Keratinocyte (primary cell): ENCODE measurements at regions not wholly inside any gene's neighbourhood (a gene's known extent, or its start where the extent isn't known, plus 50 kb on each side); places are given as distances from the start of the nearest gene placed in this dataset.

Experiments
- DNase-seq: peaks from one replicate; pipeline ENCODE4 v3.0.0-alpha.2; 2011; ENCODE audit warnings: low read depth, missing footprints, low spot score
- FAIRE-seq: peaks from 2 replicates; lab custom pipeline; 2011; peaks lifted over from hg19 to GRCh38; lab: Jason Lieb, UNC
- H2AFZ ChIP-seq: 2 replicates; pipeline ENCODE4 v1.6.0; 2012; ENCODE audit warnings: low read length, control low read depth, inconsistent platforms; ENCODE audit not compliant: control insufficient read depth
- H3K27ac ChIP-seq: 2 replicates; pipeline ENCODE4 v1.5.1; 2011; ENCODE audit warnings: low read length; ENCODE audit not compliant: control insufficient read depth, insufficient read depth
- H3K27me3 ChIP-seq: 3 replicates; pipeline ENCODE4 v1.6.0; 2011; ENCODE audit warnings: low read length; ENCODE audit not compliant: control insufficient read depth, insufficient read depth; ENCODE audit errors: extremely low read depth
- H3K36me3 ChIP-seq, 2 experiments: 2 replicates in 1 of 2; 3 replicates in 1 of 2; pipeline ENCODE4 v1.5.1; 2011; ENCODE audit warnings: low read length in 2 of 2, mild to moderate bottlenecking in 1 of 2; ENCODE audit not compliant: control insufficient read depth in 2 of 2, insufficient read depth in 2 of 2; ENCODE audit errors: extremely low read depth in 1 of 2
- H3K4me1 ChIP-seq: 3 replicates; pipeline ENCODE4 v1.5.1; 2011; ENCODE audit warnings: low read length; ENCODE audit not compliant: control insufficient read depth, insufficient read depth; ENCODE audit errors: extremely low read depth
- H3K4me2 ChIP-seq: 3 replicates; pipeline ENCODE4 v1.6.0; 2011; ENCODE audit warnings: low read depth, low read length; ENCODE audit not compliant: control insufficient read depth, insufficient read depth; ENCODE audit errors: extremely low read depth
- H3K4me3 ChIP-seq, 3 experiments: fragments of 200-600 bp in 1 of 3; sonication (generic) in 1 of 3; 2 replicates in 2 of 3; 3 replicates in 1 of 3; pipeline ENCODE4 v1.5.1; 2011 to 2016; ENCODE audit warnings: low read length in 3 of 3, mild to moderate bottlenecking in 3 of 3, control low read depth in 2 of 3, inconsistent platforms in 1 of 3, low read depth in 1 of 3, mixed read lengths in 1 of 3, mixed run types in 1 of 3, moderate library complexity in 1 of 3; ENCODE audit not compliant: control insufficient read depth in 2 of 3, insufficient read depth in 2 of 3; ENCODE audit errors: extremely low read depth in 1 of 3
- H3K79me2 ChIP-seq: 2 replicates; pipeline ENCODE4 v1.6.0; 2012; ENCODE audit warnings: low read length; ENCODE audit not compliant: control insufficient read depth, insufficient read depth
- H3K9ac ChIP-seq: 3 replicates; pipeline ENCODE4 v1.6.0; 2011; ENCODE audit warnings: low read length; ENCODE audit not compliant: control insufficient read depth, insufficient read depth; ENCODE audit errors: extremely low read depth
- H3K9me1 ChIP-seq: 3 replicates; pipeline ENCODE4 v1.6.0; 2011; ENCODE audit warnings: low read length; ENCODE audit not compliant: control insufficient read depth, insufficient read depth; ENCODE audit errors: extremely low read depth
- H3K9me3 ChIP-seq: 2 replicates; pipeline ENCODE4 v1.5.1; 2012; ENCODE audit warnings: low read depth, low read length; ENCODE audit not compliant: control insufficient read depth
- H4K20me1 ChIP-seq: 3 replicates; pipeline ENCODE4 v1.6.0; 2011; ENCODE audit warnings: low read length; ENCODE audit not compliant: control insufficient read depth, insufficient read depth; ENCODE audit errors: extremely low read depth
- EZH2 ChIP-seq: IDR thresholded peaks from one replicate; pipeline ENCODE4 v1.6.1; 2012; ENCODE audit warnings: inconsistent platforms, mild to moderate bottlenecking, low read length, moderate library complexity
- dilution Hi-C: fragments of 300-500 bp; cut with MboI; formaldehyde crosslinking; loops from one replicate; pipeline ENCODE4 v1.7.0; 2020; ENCODE audit warnings: low sequenced_read_pairs; ENCODE audit not compliant: extremely low pct_ligation_motif_present
- TF ChIP-seq, protein P1 (sequence below), 3 experiments: IDR thresholded peaks in 1 of 3; conservative IDR thresholded peaks in 1 of 3; optimal IDR thresholded peaks in 1 of 3; 2 replicates in 2 of 3; 3 replicates in 1 of 3; pipeline versions ENCODE3 to v1.5.1; 2011; ENCODE audit warnings: low read length in 3 of 3, mild to moderate bottlenecking in 3 of 3, moderate library complexity in 2 of 3, control low read depth in 1 of 3, inconsistent platforms in 1 of 3; ENCODE audit not compliant: insufficient read depth in 2 of 3; ENCODE audit errors: extremely low read depth in 1 of 3

DNA sequence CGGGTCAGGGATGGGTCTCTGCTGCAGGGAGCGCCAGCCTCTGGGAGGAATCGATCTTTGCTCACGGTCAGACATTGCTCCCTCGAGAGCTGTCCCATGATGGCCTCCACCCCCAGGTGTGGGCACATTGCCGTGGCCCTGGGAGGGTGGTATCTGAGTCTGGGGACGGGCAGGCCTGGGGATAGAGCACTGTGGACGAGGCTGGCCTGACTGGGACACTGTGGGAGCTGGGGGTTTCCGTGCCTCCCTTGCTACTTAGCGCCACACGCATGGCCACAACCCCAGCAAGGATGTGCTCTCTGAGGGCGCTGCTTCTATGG, 55.7 kb downstream of the JAKMIP3 start:
- peaks cover 8% of the 10 kb centered on the region for H3K27me3 ChIP-seq
- FAIRE-seq (no peak), DNase-seq (no peak)
- H3K9me1 ChIP-seq: no peaks in the 10 kb centered on the region
- H3K4me3 ChIP-seq: no peak overlapping the region
- no peaks in the 10 kb centered on the region for H3K9me3 ChIP-seq
- H3K79me2 ChIP-seq: no peaks in the 10 kb centered on the region
- dilution Hi-C loops: no loop called here
- H4K20me1 ChIP-seq: no peaks in the 10 kb centered on the region
- TF ChIP-seq EZH2: no peak
- TF ChIP-seq, protein P1, sequence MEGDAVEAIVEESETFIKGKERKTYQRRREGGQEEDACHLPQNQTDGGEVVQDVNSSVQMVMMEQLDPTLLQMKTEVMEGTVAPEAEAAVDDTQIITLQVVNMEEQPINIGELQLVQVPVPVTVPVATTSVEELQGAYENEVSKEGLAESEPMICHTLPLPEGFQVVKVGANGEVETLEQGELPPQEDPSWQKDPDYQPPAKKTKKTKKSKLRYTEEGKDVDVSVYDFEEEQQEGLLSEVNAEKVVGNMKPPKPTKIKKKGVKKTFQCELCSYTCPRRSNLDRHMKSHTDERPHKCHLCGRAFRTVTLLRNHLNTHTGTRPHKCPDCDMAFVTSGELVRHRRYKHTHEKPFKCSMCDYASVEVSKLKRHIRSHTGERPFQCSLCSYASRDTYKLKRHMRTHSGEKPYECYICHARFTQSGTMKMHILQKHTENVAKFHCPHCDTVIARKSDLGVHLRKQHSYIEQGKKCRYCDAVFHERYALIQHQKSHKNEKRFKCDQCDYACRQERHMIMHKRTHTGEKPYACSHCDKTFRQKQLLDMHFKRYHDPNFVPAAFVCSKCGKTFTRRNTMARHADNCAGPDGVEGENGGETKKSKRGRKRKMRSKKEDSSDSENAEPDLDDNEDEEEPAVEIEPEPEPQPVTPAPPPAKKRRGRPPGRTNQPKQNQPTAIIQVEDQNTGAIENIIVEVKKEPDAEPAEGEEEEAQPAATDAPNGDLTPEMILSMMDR (optimal IDR thresholded peaks at IDR 0.05 in 1 of 3, IDR thresholded peaks at IDR 0.05 in 1 of 3, conservative IDR thresholded peaks at IDR 0.05 in 1 of 3; ENCODE audit: extremely low read depth in 1 of 3, insufficient read depth in 2 of 3, low read length in 3 of 3): no peak
- H3K9ac ChIP-seq: no peak overlapping the region
- H3K4me1 ChIP-seq: no peaks in the 10 kb centered on the region
- H2AFZ ChIP-seq: no peak overlapping the region
- H3K4me2 ChIP-seq: no peak overlapping the region
- no peak overlapping the region for H3K27ac ChIP-seq
- no peaks in the 10 kb centered on the region for H3K36me3 ChIP-seq

GRCh38 chr10:132122097-132122861, 56.5 kb downstream of the JAKMIP3 start:
- Histone ChIP-seq H3K36me3 (no peaks in the 10 kb centered on the region), H3K4me2 (no peak overlapping the region), H3K9me3 (no peaks in the 10 kb centered on the region), H3K27ac (no peak overlapping the region), H3K4me1 (no peaks in the 10 kb centered on the region), H3K4me3 (no peak overlapping the region), H3K79me2 (no peaks in the 10 kb centered on the region), H3K9me1 (no peaks in the 10 kb centered on the region), H3K9ac (no peak overlapping the region), H4K20me1 (no peaks in the 10 kb centered on the region), H2AFZ (no peak overlapping the region), H3K27me3 (peaks cover 8% of the 10 kb centered on the region)
- dilution Hi-C loops: no loop called here
- TF ChIP-seq EZH2: no peak
- TF ChIP-seq, protein P1 (optimal IDR thresholded peaks at IDR 0.05 in 1 of 3, IDR thresholded peaks at IDR 0.05 in 1 of 3, conservative IDR thresholded peaks at IDR 0.05 in 1 of 3; ENCODE audit: extremely low read depth in 1 of 3, insufficient read depth in 2 of 3, low read length in 3 of 3): no peak
- FAIRE-seq: no peak
- DNase-seq: no peak
